ENCODE measurements at regions not wholly inside any gene's neighbourhood (a gene's known extent, or its start where the extent isn't known, plus 50 kb on each side); places are given as distances from the start of the nearest gene placed in this dataset.

DNA sequence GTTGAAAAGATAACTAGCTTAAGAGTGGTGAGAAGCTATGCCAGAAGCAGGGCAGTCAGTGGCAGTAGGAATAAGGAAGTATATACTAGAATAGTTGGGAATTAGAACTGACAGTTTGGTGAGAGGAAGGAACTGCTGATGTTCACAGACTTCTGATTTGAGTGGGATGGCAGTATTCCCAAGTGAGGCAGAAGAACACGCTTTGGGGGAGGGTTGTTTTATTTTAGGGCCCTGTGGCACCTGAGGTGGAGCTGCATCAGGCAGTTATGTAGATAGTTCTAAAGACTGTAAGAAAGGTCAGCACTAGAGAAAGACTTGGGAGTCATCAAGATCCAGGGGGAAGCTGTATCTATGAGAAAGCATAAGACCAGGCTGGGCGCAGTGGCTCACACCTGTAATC, 66.3 kb upstream of the TNRC6B start:
- CTCF ChIA-PET = interaction anchor here (1.0 kb wide), 1 partner anchor 9 kb away, joined by 3 read pairs; no protein-coding TSS in a partner anchor
- no peaks in the 10 kb centered on the region; a peak in 1 of 4 replicates for H3K4me1 ChIP-seq (ENCODE audit: control insufficient read depth in 1 of 2, insufficient read depth in 2 of 2, low read depth in 1 of 2, low read length in 1 of 2)
- TF ChIP-seq, protein P1, sequence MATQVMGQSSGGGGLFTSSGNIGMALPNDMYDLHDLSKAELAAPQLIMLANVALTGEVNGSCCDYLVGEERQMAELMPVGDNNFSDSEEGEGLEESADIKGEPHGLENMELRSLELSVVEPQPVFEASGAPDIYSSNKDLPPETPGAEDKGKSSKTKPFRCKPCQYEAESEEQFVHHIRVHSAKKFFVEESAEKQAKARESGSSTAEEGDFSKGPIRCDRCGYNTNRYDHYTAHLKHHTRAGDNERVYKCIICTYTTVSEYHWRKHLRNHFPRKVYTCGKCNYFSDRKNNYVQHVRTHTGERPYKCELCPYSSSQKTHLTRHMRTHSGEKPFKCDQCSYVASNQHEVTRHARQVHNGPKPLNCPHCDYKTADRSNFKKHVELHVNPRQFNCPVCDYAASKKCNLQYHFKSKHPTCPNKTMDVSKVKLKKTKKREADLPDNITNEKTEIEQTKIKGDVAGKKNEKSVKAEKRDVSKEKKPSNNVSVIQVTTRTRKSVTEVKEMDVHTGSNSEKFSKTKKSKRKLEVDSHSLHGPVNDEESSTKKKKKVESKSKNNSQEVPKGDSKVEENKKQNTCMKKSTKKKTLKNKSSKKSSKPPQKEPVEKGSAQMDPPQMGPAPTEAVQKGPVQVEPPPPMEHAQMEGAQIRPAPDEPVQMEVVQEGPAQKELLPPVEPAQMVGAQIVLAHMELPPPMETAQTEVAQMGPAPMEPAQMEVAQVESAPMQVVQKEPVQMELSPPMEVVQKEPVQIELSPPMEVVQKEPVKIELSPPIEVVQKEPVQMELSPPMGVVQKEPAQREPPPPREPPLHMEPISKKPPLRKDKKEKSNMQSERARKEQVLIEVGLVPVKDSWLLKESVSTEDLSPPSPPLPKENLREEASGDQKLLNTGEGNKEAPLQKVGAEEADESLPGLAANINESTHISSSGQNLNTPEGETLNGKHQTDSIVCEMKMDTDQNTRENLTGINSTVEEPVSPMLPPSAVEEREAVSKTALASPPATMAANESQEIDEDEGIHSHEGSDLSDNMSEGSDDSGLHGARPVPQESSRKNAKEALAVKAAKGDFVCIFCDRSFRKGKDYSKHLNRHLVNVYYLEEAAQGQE (IDR thresholded peaks at IDR 0.05; ENCODE audit: low read depth, low read length) = no peak
- TF ChIP-seq, protein P2, sequence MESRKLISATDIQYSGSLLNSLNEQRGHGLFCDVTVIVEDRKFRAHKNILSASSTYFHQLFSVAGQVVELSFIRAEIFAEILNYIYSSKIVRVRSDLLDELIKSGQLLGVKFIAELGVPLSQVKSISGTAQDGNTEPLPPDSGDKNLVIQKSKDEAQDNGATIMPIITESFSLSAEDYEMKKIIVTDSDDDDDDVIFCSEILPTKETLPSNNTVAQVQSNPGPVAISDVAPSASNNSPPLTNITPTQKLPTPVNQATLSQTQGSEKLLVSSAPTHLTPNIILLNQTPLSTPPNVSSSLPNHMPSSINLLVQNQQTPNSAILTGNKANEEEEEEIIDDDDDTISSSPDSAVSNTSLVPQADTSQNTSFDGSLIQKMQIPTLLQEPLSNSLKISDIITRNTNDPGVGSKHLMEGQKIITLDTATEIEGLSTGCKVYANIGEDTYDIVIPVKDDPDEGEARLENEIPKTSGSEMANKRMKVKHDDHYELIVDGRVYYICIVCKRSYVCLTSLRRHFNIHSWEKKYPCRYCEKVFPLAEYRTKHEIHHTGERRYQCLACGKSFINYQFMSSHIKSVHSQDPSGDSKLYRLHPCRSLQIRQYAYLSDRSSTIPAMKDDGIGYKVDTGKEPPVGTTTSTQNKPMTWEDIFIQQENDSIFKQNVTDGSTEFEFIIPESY (IDR thresholded peaks at IDR 0.05; ENCODE audit: borderline replicate concordance, low read depth) = no peak
- TF ChIP-seq TCF12 (IDR thresholded peaks at IDR 0.05) (no peak), MXI1 (IDR thresholded peaks at IDR 0.05; ENCODE audit: low read depth, low read length) (no peak), CHD2 (IDR thresholded peaks at IDR 0.05; ENCODE audit: low read length, partially characterized antibody) (no peak), FOSL2 (IDR thresholded peaks at IDR 0.05; ENCODE audit: borderline replicate concordance, low read depth) (no peak), RFX5 (IDR thresholded peaks at IDR 0.05; ENCODE audit: low read length) (no peak), RXRA (IDR thresholded peaks at IDR 0.05; ENCODE audit: borderline replicate concordance, low read depth) (no peak), RAD21 (IDR thresholded peaks at IDR 0.05; ENCODE audit: low read length) (no peak)
- TF ChIP-seq, protein P3, sequence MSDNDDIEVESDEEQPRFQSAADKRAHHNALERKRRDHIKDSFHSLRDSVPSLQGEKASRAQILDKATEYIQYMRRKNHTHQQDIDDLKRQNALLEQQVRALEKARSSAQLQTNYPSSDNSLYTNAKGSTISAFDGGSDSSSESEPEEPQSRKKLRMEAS (IDR thresholded peaks at IDR 0.05; ENCODE audit: low read depth) = no peak
- TF ChIP-seq, protein P4, sequence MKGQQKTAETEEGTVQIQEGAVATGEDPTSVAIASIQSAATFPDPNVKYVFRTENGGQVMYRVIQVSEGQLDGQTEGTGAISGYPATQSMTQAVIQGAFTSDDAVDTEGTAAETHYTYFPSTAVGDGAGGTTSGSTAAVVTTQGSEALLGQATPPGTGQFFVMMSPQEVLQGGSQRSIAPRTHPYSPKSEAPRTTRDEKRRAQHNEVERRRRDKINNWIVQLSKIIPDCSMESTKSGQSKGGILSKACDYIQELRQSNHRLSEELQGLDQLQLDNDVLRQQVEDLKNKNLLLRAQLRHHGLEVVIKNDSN (IDR thresholded peaks at IDR 0.05; ENCODE audit: borderline replicate concordance, low read depth) = no peak

More for the DNA sequence above, 66.3 kb upstream of the TNRC6B start:
- Histone ChIP-seq H3K27ac (ENCODE audit: low read depth in 2 of 2, low read length in 1 of 2) (no peak overlapping the region), H3K36me3 (replicated peaks in 1 of 2; ENCODE audit: control insufficient read depth in 1 of 2, insufficient read depth in 2 of 2, low read length in 1 of 2) (no peaks in the 10 kb centered on the region), H3K27me3 (ENCODE audit: insufficient read depth) (no peaks in the 10 kb centered on the region), H3K9me3 (no peaks in the 10 kb centered on the region), H3K4me2 (no peak overlapping the region), H4K20me1 (ENCODE audit: insufficient read depth) (no peaks in the 10 kb centered on the region), H3F3A (replicated peaks; ENCODE audit: insufficient read depth) (no peaks in the 10 kb centered on the region), H3K79me2 (ENCODE audit: insufficient read depth) (no peaks in the 10 kb centered on the region), H3K9me2 (no peaks in the 10 kb centered on the region), H2AFZ (ENCODE audit: low read depth) (no peak overlapping the region), H3K9ac (no peak overlapping the region), H3K4me3 (ENCODE audit: low read depth in 2 of 2, low read length in 1 of 2) (no peak overlapping the region)
- 100% methylated on average over 2 of the region's 2 CpGs for WGBS (ENCODE audit: low lambda C conversion rate)
- no peak for DNase-seq
- POLR2A ChIA-PET = no interaction called here
